Psoas muscle (tissue), 7 donors: ENCODE measurements at regions not wholly inside any gene's neighbourhood (a gene's known extent, or its start where the extent isn't known, plus 50 kb on each side); places are given as distances from the start of the nearest gene placed in this dataset.

Source experiments
- ATAC-seq, 4 donors: fragments of 200-7000 bp; cut with Tn5 transposase; one replicate each; pipeline ENCODE4 v1.9.1; 2020; ENCODE audit warnings: moderate library complexity in 3 of 4, mild to moderate bottlenecking in 2 of 4
- DNase-seq, 2 donors: peaks; one replicate each; pipeline ENCODE4 v3.0.0-alpha.2; 2020
- H3K27ac ChIP-seq: fragments of 200-600 bp; one replicate; pipeline ENCODE4 v1.8.0; 2022
- H3K27me3 ChIP-seq, 3 donors: fragments of 200-600 bp in 1 of 3; one replicate each; pipeline versions ENCODE4 v1.6.1 to v1.8.0; 2013 to 2022; ENCODE audit warnings: low read length in 2 of 3, mild to moderate bottlenecking in 2 of 3, moderate library complexity in 1 of 3; ENCODE audit not compliant: insufficient read depth in 3 of 3
- H3K36me3 ChIP-seq, 2 donors: fragments of 200-600 bp in 1 of 2; one replicate each; pipeline versions ENCODE4 v1.6.1 to v1.8.0; 2013 to 2022; ENCODE audit warnings: low read depth in 1 of 2, mild to moderate bottlenecking in 1 of 2, moderate library complexity in 1 of 2; ENCODE audit not compliant: insufficient read depth in 1 of 2
- H3K4me1 ChIP-seq: fragments of 200-600 bp; one replicate; pipeline ENCODE4 v1.8.0; 2022
- H3K4me3 ChIP-seq: fragments of 200-600 bp; one replicate; pipeline ENCODE4 v1.8.0; 2022; ENCODE audit warnings: mild to moderate bottlenecking
- H3K9me3 ChIP-seq: fragments of 200-600 bp; one replicate; pipeline ENCODE4 v1.8.0; 2022
- WGBS, 3 donors: extraction: QIAGEN DNeasy Blood & Tissue Kit; methylation state at CpG; one replicate each; pipeline versions ENCODE4 v1.1.6 to v1.1.7; 2013; 5-methylcytosine and 5-hydroxymethylcytosine counted together
- intact Hi-C, 2 donors: fragments of 100-400 bp; cut with DNase I; formaldehyde crosslinking; loops; one replicate each; pipeline versions ENCODE4 v1.11.0 to v1.14.2; 2022
- TF ChIP-seq, protein P1 (sequence below): fragments of 200-600 bp; IDR thresholded peaks from one replicate; pipeline ENCODE4 v1.8.0; 2022; ENCODE audit warnings: antibody characterized with exemption
- donor health status: healthy with polysubstance abuse.
- donor health status: DM: no; HTN: no; CAD: no; lungs with moderate emphysema.
- donor health status: Bipolar disorder and iron deficiency.
- donor health status: healthy.
- donor health status: DM: yes; HTN: yes; CAD: no.
- donor health status: DM: no; HTN: no; CAD: no.
- donor health status: DM: yes; HTN: yes; CAD: no.

DNA sequence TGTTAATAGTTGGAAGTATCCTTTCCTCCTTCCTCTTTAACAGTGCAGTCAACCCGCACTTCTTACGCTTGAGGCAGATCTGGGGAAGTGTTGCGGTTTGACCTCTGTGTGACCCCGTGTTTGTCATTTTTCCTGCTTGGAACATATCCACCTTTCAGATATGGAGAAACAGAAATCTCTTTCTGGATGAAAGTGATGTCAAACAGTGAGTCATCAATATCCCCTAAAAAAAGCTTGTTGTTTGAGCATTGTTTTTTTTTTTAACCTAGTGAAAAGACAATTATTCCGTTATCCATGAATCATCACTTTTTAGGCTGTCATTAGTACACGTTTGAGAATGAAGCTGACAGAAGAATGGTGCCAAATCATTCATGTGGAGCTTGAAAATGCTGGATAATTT is 293.7 kb downstream of the ARPP21 start:
- Histone ChIP-seq H3K27ac (no peak overlapping the region), H3K4me3 (no peak overlapping the region), H3K36me3 (no peaks in the 10 kb centered on the region), H3K4me1 (no peaks in the 10 kb centered on the region), H3K27me3 (no peaks in the 10 kb centered on the region), H3K9me3 (no peaks in the 10 kb centered on the region)
- TF ChIP-seq, protein P1, sequence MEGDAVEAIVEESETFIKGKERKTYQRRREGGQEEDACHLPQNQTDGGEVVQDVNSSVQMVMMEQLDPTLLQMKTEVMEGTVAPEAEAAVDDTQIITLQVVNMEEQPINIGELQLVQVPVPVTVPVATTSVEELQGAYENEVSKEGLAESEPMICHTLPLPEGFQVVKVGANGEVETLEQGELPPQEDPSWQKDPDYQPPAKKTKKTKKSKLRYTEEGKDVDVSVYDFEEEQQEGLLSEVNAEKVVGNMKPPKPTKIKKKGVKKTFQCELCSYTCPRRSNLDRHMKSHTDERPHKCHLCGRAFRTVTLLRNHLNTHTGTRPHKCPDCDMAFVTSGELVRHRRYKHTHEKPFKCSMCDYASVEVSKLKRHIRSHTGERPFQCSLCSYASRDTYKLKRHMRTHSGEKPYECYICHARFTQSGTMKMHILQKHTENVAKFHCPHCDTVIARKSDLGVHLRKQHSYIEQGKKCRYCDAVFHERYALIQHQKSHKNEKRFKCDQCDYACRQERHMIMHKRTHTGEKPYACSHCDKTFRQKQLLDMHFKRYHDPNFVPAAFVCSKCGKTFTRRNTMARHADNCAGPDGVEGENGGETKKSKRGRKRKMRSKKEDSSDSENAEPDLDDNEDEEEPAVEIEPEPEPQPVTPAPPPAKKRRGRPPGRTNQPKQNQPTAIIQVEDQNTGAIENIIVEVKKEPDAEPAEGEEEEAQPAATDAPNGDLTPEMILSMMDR, result no peak
- ATAC-seq (no peak), DNase-seq (no peak)
- intact Hi-C loops, result no loop called here
- 11 to 19% (median 18%) methylated on average over 6 of the region's 6 CpGs for WGBS, 3 donors

DNA sequence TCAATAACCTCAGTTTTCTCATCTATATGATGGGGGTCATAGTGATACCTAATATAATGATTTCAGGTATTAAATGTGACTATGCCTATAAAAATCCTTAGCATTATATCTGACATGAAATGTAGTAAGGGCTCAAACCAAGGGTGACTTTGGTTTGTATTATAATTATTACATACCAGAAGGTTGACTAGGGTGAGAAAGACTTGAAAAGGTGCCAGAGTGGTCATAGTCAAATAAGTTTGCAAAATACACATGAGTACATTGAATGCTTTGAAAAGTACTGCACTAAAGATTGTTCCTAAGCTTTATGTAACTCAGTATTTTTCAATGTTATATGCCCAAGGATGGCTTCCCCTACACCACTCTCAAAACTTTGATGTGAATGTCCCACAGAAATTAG is 297.2 kb downstream of the ARPP21 start:
- no peaks in the 10 kb centered on the region for H3K4me1 ChIP-seq
- no peak overlapping the region for H3K27ac ChIP-seq
- TF ChIP-seq, protein P1, result no peak
- no peaks in the 10 kb centered on the region for H3K36me3 ChIP-seq
- intact Hi-C loops, result no loop called here
- no peaks in the 10 kb centered on the region for H3K27me3 ChIP-seq
- H3K9me3 ChIP-seq, result no peaks in the 10 kb centered on the region
- DNase-seq (no peak), ATAC-seq (no peak)
- H3K4me3 ChIP-seq, result no peak overlapping the region

DNA sequence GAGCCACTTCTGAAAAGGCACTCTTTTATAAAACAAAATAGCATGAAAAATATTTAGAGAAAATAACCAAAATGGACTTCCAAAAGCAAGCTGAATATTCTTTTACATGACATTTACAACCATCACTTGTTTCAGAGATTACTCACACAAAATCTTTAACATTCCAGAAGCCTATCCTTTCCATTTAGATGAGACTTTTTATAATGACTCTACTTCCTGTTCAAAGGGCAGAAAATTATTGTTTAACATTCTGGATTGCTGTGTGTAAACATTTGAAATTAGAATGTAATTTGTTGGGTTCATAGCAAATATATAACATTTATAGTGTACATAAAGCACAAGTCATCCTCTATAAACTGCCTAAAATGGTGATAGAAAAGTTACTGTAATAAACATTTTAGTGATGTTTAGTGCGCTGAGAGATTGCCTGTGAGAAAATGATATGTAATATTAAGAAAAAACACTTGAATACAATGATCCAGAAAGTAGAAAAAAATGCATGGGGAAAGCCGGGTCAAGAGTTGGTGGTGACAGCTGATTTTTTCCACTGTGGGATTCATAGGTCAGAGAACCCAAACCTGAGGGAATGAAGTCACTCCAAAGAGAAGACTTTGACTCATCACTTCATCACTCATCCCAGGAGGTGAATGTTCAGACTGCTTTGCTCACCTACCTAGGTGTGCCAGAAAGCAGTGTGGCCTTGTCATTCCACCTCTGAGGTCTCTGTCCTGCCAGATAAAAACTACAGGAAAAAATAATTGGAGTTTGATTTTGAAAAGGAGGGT is 305.8 kb downstream of the ARPP21 start:
- H3K4me3 ChIP-seq, result no peak overlapping the region
- H3K27me3 ChIP-seq, result no peaks in the 10 kb centered on the region
- no peak overlapping the region for H3K27ac ChIP-seq
- TF ChIP-seq, protein P1, result no peak
- no peaks in the 10 kb centered on the region for H3K4me1 ChIP-seq
- DNase-seq (no peak), ATAC-seq (no peak)
- H3K9me3 ChIP-seq, result no peaks in the 10 kb centered on the region
- H3K36me3 ChIP-seq, result no peaks in the 10 kb centered on the region
- 75 to 89% (median 75%) methylated on average over 2 of the region's 2 CpGs for WGBS, 3 donors
- intact Hi-C loops, result no loop called here

DNA sequence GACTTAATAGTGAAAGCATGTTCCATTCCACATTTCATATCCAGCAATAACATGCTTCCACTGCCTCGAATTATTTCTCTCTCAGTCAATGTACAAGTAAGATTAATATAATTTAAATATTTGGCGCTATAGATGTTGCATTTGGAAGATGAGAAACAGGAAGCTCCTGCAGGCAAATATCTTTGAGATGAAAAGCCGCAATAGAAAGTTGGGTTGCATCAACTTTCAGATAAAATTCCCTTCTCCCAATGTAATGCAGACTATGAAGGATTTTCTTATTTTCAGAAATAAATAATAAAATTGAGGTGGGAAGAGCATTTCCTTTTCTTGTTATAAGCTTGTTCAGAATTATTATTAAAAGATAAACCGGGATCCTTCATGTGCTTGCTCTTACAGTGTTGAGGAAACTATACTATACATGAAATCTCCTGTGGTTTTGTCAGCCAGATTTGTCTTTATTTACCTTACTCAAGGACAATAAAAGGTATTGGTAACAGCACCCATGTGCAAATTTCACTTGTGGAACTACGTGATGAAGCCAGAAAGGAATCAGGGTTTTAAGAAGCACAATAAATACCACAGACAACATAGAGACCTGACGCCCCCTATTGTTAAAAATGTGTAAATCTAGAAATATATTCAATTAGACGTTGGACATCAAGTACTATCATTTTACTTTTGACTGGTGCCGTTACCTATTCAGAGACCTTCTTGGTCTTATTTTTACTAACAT is 307.0 kb downstream of the ARPP21 start:
- TF ChIP-seq, protein P1, result peak; percentile 22
- no peak for ATAC-seq
- no peaks in the 10 kb centered on the region for H3K27me3 ChIP-seq
- H3K4me3 ChIP-seq, result no peak overlapping the region
- intact Hi-C loops, result no loop called here
- no peaks in the 10 kb centered on the region for H3K4me1 ChIP-seq
- H3K9me3 ChIP-seq, result no peaks in the 10 kb centered on the region
- 50 to 53% (median 50%) methylated on average over 8 of the region's 8 CpGs for WGBS, 3 donors
- no peak for DNase-seq
- no peaks in the 10 kb centered on the region for H3K36me3 ChIP-seq
- no peak overlapping the region for H3K27ac ChIP-seq
